Fibroblast of pulmonary artery (primary cell): ENCODE measurements at regions not wholly inside any gene's neighbourhood (a gene's known extent, or its start where the extent isn't known, plus 50 kb on each side); places are given as distances from the start of the nearest gene placed in this dataset.

Source experiments
- DNase-seq: peaks from one replicate; pipeline ENCODE4 v3.0.0-alpha.2; 2010; ENCODE audit warnings: low read depth
- H3K4me3 ChIP-seq: replicated peaks from 2 replicates; pipeline ENCODE4 v1.5.1; 2011; ENCODE audit warnings: low read depth, mild to moderate bottlenecking, control low read depth, low read length, moderate library complexity
- TF ChIP-seq, protein P1 (sequence below): IDR thresholded peaks from 2 replicates; pipeline ENCODE4 v1.5.1; 2011; ENCODE audit warnings: mild to moderate bottlenecking, control low read depth, low read length, inconsistent platforms; ENCODE audit errors: missing control alignments

DNA sequence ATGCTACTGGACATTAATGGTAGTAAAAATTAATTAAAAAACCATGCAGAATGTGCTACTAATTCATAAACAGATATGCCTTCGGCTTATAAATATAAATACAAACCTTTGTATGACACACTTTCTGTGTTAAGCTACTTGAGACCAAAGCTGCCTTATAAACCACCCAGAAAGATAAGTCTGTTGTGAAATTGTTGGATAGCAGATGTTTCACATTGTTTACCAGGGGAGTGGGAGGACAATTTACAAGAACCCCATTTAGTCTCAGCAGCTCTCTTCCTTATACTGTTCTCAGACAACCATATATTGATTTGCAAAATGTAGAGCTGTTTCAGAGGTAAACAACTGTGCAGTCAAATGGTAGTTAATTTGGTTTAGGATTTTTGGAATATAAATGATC lies 524.4 kb downstream of the PRR16 start:
- TF ChIP-seq, protein P1, sequence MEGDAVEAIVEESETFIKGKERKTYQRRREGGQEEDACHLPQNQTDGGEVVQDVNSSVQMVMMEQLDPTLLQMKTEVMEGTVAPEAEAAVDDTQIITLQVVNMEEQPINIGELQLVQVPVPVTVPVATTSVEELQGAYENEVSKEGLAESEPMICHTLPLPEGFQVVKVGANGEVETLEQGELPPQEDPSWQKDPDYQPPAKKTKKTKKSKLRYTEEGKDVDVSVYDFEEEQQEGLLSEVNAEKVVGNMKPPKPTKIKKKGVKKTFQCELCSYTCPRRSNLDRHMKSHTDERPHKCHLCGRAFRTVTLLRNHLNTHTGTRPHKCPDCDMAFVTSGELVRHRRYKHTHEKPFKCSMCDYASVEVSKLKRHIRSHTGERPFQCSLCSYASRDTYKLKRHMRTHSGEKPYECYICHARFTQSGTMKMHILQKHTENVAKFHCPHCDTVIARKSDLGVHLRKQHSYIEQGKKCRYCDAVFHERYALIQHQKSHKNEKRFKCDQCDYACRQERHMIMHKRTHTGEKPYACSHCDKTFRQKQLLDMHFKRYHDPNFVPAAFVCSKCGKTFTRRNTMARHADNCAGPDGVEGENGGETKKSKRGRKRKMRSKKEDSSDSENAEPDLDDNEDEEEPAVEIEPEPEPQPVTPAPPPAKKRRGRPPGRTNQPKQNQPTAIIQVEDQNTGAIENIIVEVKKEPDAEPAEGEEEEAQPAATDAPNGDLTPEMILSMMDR = no peak
- H3K4me3 ChIP-seq = no peak overlapping the region
- no peak for DNase-seq

DNA sequence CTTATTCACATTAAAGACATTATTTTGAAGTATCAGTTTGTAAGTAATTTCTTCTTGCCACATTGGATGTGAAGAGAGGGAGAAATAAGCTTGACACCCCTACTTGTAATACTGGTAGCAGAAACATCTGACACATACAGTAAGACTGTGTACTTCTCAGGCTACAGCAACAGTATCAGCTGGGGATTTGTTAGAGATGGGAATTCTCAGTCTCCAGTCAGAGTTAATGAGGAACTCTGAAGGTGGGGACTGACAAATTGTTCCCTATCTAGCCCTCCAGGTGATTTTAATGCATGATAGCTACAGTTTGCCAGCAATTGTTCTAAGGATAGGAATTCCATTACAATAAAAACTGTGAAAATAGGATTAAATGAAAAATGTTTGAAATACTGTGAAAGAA lies 524.8 kb downstream of the PRR16 start:
- no peak for DNase-seq
- TF ChIP-seq, protein P1 = no peak

DNA sequence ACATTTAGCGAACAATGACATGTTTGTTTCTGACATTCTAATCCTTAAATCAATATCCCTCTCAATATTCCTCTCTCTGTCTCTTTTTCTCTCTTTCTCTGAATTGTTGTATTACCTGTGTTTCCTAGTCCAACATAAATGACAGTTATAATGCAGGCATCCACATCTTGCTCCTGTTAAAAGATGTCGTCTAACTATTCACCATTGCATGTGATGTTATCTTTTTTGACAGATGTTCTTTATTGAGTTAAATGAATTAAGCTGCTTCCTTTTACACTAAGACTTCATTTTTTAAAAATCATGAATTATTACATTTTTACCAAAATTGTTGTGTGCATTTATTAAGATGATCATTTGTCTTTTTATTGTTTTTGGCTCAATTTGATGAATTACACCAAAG lies 527.5 kb downstream of the PRR16 start:
- no peak for DNase-seq
- no peak overlapping the region for H3K4me3 ChIP-seq
- TF ChIP-seq, protein P1 = no peak

More for the DNA sequence above, 524.8 kb downstream of the PRR16 start:
- no peak overlapping the region for H3K4me3 ChIP-seq

DNA sequence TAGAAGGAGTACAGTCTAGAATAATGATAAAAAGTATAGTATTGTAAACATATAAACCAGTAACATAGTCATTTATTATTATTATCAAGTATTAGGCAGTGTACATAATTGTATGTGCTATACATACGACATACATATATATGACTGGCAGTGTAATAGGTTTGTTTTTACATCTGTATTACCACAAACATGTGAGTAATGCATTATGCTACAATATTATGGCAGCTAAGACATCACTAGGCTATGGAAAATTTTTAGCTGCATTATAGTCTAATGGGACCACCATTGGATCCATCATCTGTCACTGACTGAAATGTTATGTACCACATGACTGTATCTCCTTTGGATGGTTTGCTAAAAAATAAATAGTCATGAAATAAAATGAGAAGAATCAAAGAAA lies 530.0 kb downstream of the PRR16 start:
- no peak for DNase-seq
- TF ChIP-seq, protein P1 = no peak
- H3K4me3 ChIP-seq = no peak overlapping the region

DNA sequence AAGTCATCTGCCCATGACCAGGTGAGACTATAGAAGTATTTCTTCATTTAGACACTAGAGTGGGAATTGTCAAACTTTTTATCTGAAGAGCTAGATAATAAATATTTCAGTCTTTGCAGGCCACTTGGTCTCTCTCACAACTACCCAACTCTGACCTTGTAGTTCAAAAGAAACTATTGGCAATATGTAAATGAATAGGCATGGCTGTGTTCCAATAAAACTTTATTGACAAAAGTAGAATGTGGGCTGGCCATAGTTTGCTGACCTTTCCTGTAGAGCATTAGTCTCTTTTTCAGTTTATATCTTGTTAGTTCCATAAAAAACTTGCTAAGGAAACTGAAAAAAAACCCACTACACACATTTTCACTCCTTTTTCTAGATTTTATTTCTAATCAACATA lies 535.5 kb downstream of the PRR16 start:
- TF ChIP-seq, protein P1 = no peak
- no peak for DNase-seq

DNA sequence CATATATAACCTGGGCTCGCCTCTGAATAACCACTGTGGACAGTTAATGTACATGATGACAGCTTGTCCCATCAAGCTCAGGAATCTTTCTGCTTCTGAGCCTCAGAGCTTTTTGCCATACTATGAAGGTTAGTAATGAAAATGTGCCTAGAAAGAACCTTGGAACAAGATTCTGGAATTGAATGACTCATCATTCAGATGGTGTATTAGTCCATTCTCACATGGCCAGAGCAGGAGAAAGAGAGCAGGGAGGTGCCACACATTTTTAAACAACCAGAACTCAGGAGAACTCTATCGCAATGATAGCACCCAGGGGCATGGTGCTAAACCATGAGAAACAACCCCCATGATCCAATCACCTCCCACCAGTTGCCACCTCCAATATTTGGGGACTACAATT lies 542.1 kb downstream of the PRR16 start:
- TF ChIP-seq, protein P1 = no peak
- H3K4me3 ChIP-seq = no peak overlapping the region

More for the DNA sequence above, 535.5 kb downstream of the PRR16 start:
- H3K4me3 ChIP-seq = no peak overlapping the region

DNA sequence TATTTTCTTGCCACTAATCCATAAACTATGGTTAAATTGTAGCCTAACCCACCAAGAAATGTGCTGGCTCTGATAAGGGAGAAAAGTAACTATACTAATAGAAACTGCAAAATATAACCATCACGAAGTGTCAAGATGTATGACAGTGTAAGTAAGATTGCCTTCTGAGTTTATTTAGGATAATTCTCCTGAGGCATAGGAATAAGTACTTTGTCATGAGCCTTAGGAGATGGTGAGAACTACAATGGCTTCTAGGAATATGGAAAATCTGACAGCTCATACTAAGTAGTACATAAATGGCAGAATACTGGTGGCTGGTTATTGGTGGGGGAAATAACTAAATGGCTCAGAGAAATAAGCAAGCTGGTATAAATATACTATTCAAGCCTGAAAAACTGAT lies 543.9 kb downstream of the PRR16 start:
- no peak for DNase-seq
- TF ChIP-seq, protein P1 = no peak
- H3K4me3 ChIP-seq = no peak overlapping the region

More for the DNA sequence above, 542.1 kb downstream of the PRR16 start:
- no peak for DNase-seq
